H1 (cell line): ENCODE measurements at regions not wholly inside any gene's neighbourhood (a gene's known extent, or its start where the extent isn't known, plus 50 kb on each side); places are given as distances from the start of the nearest gene placed in this dataset.
A peak's percentile ranks its signal among the peaks of the same experiment; 100 is the strongest.

ENCODE experiments used
- CTCF ChIA-PET: fragments of 300-600 bp; sonication (Branson Sonifier 250); formaldehyde crosslinking; loops from one replicate; lab custom pipeline; 2021; ENCODE audit not compliant: partially characterized antibody; lab: Charles Lee
- POLR2A ChIA-PET: fragments of 300-600 bp; sonication (Branson Sonifier 250); formaldehyde crosslinking; loops from one replicate; lab custom pipeline; 2021; ENCODE audit warnings: inconsistent platforms; ENCODE audit not compliant: partially characterized antibody; lab: Charles Lee
- DNase-seq, 2 experiments: peaks; one replicate each; pipeline versions ENCODE4 v3.0.0 to v3.0.0-alpha.2; 2010 to 2022; ENCODE audit warnings: low spot score in 2 of 2, low read depth in 1 of 2, mixed read lengths in 1 of 2
- FAIRE-seq: peaks from 2 replicates; lab custom pipeline; 2011; peaks lifted over from hg19 to GRCh38; lab: Jason Lieb, UNC
- H2AFZ ChIP-seq: 2 replicates; pipeline ENCODE4 v1.8.1; 2012; ENCODE audit warnings: low read length, inconsistent platforms
- H2AK5ac ChIP-seq: 2 replicates; pipeline ENCODE4 v1.6.1; 2013; ENCODE audit warnings: low read depth, low read length
- H2BK120ac ChIP-seq: replicated peaks from 2 replicates; pipeline ENCODE3; 2013; ENCODE audit warnings: low read depth, low read length, inconsistent platforms
- H2BK12ac ChIP-seq: 2 replicates; pipeline ENCODE4 v1.6.1; 2013; ENCODE audit warnings: low read depth, low read length
- H2BK15ac ChIP-seq: 2 replicates; pipeline ENCODE4 v1.6.1; 2013; ENCODE audit warnings: low read length
- H2BK20ac ChIP-seq: 2 replicates; pipeline ENCODE4 v1.6.1; 2013; ENCODE audit warnings: low read length
- H2BK5ac ChIP-seq: 2 replicates; pipeline ENCODE4 v1.6.1; 2013; ENCODE audit warnings: low read depth, low read length
- H3K14ac ChIP-seq: 2 replicates; pipeline ENCODE4 v1.6.1; 2013; ENCODE audit warnings: inconsistent platforms; ENCODE audit not compliant: insufficient read length
- H3K18ac ChIP-seq: 2 replicates; pipeline ENCODE4 v1.6.1; 2013; ENCODE audit warnings: low read length; ENCODE audit errors: extremely low read depth
- H3K23ac ChIP-seq: 2 replicates; pipeline ENCODE4 v1.6.1; 2013; ENCODE audit warnings: inconsistent platforms; ENCODE audit not compliant: insufficient read length
- H3K23me2 ChIP-seq: 2 replicates; pipeline ENCODE4 v1.6.1; 2013; ENCODE audit warnings: low read depth, low read length
- H3K27ac ChIP-seq: 2 replicates; pipeline ENCODE4 v1.6.1; 2011; ENCODE audit warnings: low read depth, low read length, inconsistent platforms
- H3K27me3 ChIP-seq, 4 experiments: replicated peaks in 1 of 4; 1 replicate in 1 of 4; 2 replicates in 3 of 4; pipeline versions ENCODE4 v1.6.1 to v1.8.1; 2011 to 2013; ENCODE audit warnings: low read length in 3 of 4, mild to moderate bottlenecking in 3 of 4, inconsistent platforms in 2 of 4, mixed read lengths in 2 of 4, moderate library complexity in 1 of 4; ENCODE audit not compliant: control insufficient read depth in 3 of 4, insufficient read depth in 3 of 4; ENCODE audit errors: extremely low read depth in 1 of 4
- H3K36me3 ChIP-seq, 4 experiments: 2 replicates each; pipeline versions ENCODE4 v1.6.1 to v1.8.1; 2011 to 2013; ENCODE audit warnings: mild to moderate bottlenecking in 4 of 4, low read length in 3 of 4, moderate library complexity in 2 of 4, control low read depth in 1 of 4, inconsistent platforms in 1 of 4; ENCODE audit not compliant: insufficient read depth in 4 of 4, control insufficient read depth in 2 of 4
- H3K4ac ChIP-seq: replicated peaks from 2 replicates; pipeline ENCODE3; 2013; ENCODE audit warnings: low read length, low read depth, mixed read lengths, inconsistent platforms; ENCODE audit not compliant: insufficient read length
- H3K4me1 ChIP-seq, 4 experiments: replicated peaks in 1 of 4; 1 replicate in 1 of 4; 2 replicates in 3 of 4; pipeline versions ENCODE4 v1.6.1 to v1.8.1; 2011 to 2013; ENCODE audit warnings: low read length in 3 of 4, inconsistent platforms in 2 of 4, mixed read lengths in 1 of 4; ENCODE audit not compliant: insufficient read depth in 4 of 4, control insufficient read depth in 3 of 4
- H3K4me2 ChIP-seq, 2 experiments: 2 replicates each; pipeline versions ENCODE4 v1.6.1 to v1.8.1; 2011 to 2013; ENCODE audit warnings: low read depth in 2 of 2, low read length in 2 of 2, control low read depth in 1 of 2, inconsistent platforms in 1 of 2, mild to moderate bottlenecking in 1 of 2; ENCODE audit not compliant: insufficient read depth in 1 of 2
- H3K4me3 ChIP-seq, 4 experiments: fragments of 200-600, 300-600 bp in 1 of 4; sonication (generic), shearing (Covaris generic), sonication (Bioruptor Twin) in 1 of 4; 2 replicates each; pipeline versions ENCODE4 v1.5.1 to v1.8.1; 2011 to 2016; ENCODE audit warnings: low read length in 4 of 4, low read depth in 3 of 4, control low read depth in 2 of 4, inconsistent platforms in 2 of 4, mild to moderate bottlenecking in 2 of 4, mixed read lengths in 1 of 4, moderate library complexity in 1 of 4; ENCODE audit not compliant: insufficient read depth in 2 of 4; ENCODE audit errors: extremely low read depth in 1 of 4
- H3K56ac ChIP-seq: replicated peaks from 2 replicates; pipeline ENCODE3; 2013; ENCODE audit warnings: low read depth, mild to moderate bottlenecking, mixed read lengths, low read length, inconsistent platforms; ENCODE audit not compliant: insufficient read length
- H3K79me1 ChIP-seq: 2 replicates; pipeline ENCODE4 v1.6.1; 2013; ENCODE audit warnings: low read depth, low read length, control low read depth
- H3K79me2 ChIP-seq, 2 experiments: 2 replicates each; pipeline versions ENCODE4 v1.6.1 to v1.8.1; 2012 to 2013; ENCODE audit warnings: low read length in 2 of 2, mild to moderate bottlenecking in 2 of 2, inconsistent platforms in 1 of 2; ENCODE audit not compliant: insufficient read depth in 2 of 2, control insufficient read depth in 1 of 2
- H3K9ac ChIP-seq, 4 experiments: replicated peaks in 1 of 4; 1 replicate in 1 of 4; 2 replicates in 3 of 4; pipeline versions ENCODE4 v1.6.1 to v1.8.1; 2011 to 2013; ENCODE audit warnings: low read depth in 3 of 4, low read length in 3 of 4, control low read depth in 2 of 4, mild to moderate bottlenecking in 2 of 4, moderate library complexity in 2 of 4, inconsistent platforms in 1 of 4; ENCODE audit errors: extremely low read depth in 1 of 4
- H3K9me3 ChIP-seq, 2 experiments: 2 replicates each; pipeline versions ENCODE4 v1.6.1 to v1.8.1; 2012 to 2013; ENCODE audit warnings: mild to moderate bottlenecking in 2 of 2, moderate library complexity in 2 of 2, control low read depth in 1 of 2, inconsistent platforms in 1 of 2, low read depth in 1 of 2, low read length in 1 of 2, mixed read lengths in 1 of 2; ENCODE audit not compliant: insufficient read depth in 2 of 2
- H4K20me1 ChIP-seq, 2 experiments: replicated peaks in 1 of 2; 2 replicates each; pipeline versions ENCODE3 to v1.8.1; 2011 to 2013; ENCODE audit warnings: inconsistent platforms in 2 of 2, low read length in 2 of 2, mild to moderate bottlenecking in 1 of 2; ENCODE audit not compliant: insufficient read depth in 2 of 2, control insufficient read depth in 1 of 2
- H4K5ac ChIP-seq: 2 replicates; pipeline ENCODE4 v1.6.1; 2013; ENCODE audit warnings: low read length, low read depth, mixed read lengths, inconsistent platforms; ENCODE audit not compliant: insufficient read length
- H4K8ac ChIP-seq: 2 replicates; pipeline ENCODE4 v1.8.0; 2013; ENCODE audit warnings: mild to moderate bottlenecking, moderate library complexity, low read length, inconsistent platforms; ENCODE audit not compliant: insufficient read depth; ENCODE audit errors: extremely low read depth
- H4K91ac ChIP-seq: replicated peaks from 2 replicates; pipeline ENCODE3; 2013; ENCODE audit warnings: low read length, mixed read lengths, inconsistent platforms; ENCODE audit not compliant: insufficient read length
- GABPA ChIP-seq: IDR thresholded peaks from 2 replicates; pipeline ENCODE4 v1.6.1; 2011; ENCODE audit warnings: mild to moderate bottlenecking, low read length, moderate library complexity, borderline replicate concordance; ENCODE audit not compliant: insufficient read depth
- JUND ChIP-seq: IDR thresholded peaks from 2 replicates; pipeline ENCODE4 v1.6.1; 2011; ENCODE audit warnings: mild to moderate bottlenecking, improper control_type of control experiment, low read length
- RNF2 ChIP-seq: fragments of 200-900, 300-1000 bp; sonication (generic); IDR thresholded peaks from 2 replicates; pipeline ENCODE4 v1.7.1; 2016; ENCODE audit warnings: borderline replicate concordance, low read depth, mild to moderate bottlenecking, antibody characterized with exemption, low read length; ENCODE audit not compliant: poor library complexity, severe bottlenecking; ENCODE audit errors: missing control alignments
- WGBS, 2 experiments: shearing (Covaris generic) in 1 of 2; methylation state at CpG; one replicate each; pipeline versions ENCODE4 v1.1.6 to v1.1.7; 2013 to 2015; ENCODE audit warnings: low lambda C conversion rate in 2 of 2, mixed read lengths in 2 of 2, inconsistent platforms in 1 of 2, low coverage in 1 of 2, missing lambda C conversion rate in 1 of 2; ENCODE audit not compliant: insufficient replicate concordance in 2 of 2, insufficient coverage in 1 of 2, insufficient read length in 1 of 2; ENCODE audit errors: extremely low coverage in 1 of 2, missing lambda C conversion rate in 1 of 2; 5-methylcytosine and 5-hydroxymethylcytosine counted together

DNA sequence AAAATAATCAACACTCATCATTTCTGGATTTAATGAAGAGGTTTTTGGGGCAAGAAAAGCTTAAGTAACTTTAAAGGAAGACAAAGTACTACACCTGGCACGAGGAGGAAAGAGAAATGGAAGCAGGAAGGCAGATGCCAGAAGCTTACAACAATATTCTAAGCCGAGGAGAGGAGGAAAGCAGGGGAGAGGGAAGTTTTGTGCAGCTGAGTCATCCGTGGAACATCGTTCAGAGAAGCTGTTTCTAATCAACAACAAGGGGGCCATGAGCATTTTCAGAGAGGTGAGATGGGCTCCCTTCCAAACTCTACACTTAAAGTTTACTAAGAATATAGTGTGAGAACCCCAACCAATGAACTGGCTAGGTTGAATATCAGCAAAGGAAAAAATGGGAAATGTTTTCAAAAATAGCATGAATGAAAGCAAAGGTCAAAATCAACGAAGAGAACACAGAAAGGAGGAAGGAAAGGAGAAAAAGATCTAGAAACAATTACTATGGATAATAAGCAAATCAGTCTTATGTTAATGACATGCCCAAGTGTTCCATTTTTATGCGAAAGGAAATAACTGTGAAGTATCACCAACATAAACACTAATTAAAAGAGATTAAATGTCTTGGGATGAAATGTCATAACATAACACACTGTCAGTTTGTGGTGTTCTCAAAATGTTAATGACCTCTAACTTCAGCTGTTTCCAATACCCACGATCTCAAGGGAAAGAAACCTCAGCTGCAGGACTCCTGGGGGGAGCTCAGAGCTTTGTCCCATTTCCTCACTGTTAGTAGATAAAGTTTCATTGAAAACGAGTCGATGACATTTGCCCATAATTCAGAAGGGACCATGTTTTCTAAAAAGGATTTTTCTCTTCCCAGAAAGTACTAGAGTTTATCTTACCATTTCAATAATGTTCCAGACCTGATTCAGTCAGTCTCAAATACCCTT lies 203.4 kb upstream of the STXBP5 start:
- Histone ChIP-seq H3K27me3 (no peaks in the 10 kb centered on the region), H2BK15ac (no peak overlapping the region), H2BK120ac (no peak overlapping the region), H2AK5ac (no peak overlapping the region), H2BK20ac (no peak overlapping the region), H4K20me1 (no peaks in the 10 kb centered on the region), H3K4me3 (no peak overlapping the region), H4K5ac (no peak overlapping the region), H2BK12ac (no peak overlapping the region), H4K8ac (no peak overlapping the region), H3K4me1 (peaks cover 0 to 3% (median 0%) of the 10 kb centered on the region in 4 experiments; a peak in 1 of 7 replicates), H3K9ac (no peak overlapping the region), H3K56ac (no peak overlapping the region), H3K9me3 (no peaks in the 10 kb centered on the region), H3K79me1 (no peaks in the 10 kb centered on the region), H3K23ac (no peak overlapping the region), H2BK5ac (no peak overlapping the region), H3K14ac (no peak overlapping the region), H3K18ac (no peak overlapping the region), H3K4me2 (no peak overlapping the region), H3K27ac (no peak overlapping the region; the same call in 1 of the 2 replicates), H3K4ac (no peak overlapping the region), H2AFZ (0 out of 2 replicates have a peak overlapping the region, but pooled peaks have one; percentile 60), H4K91ac (no peak overlapping the region), H3K36me3 (no peaks in the 10 kb centered on the region), H3K23me2 (no peaks in the 10 kb centered on the region), H3K79me2 (no peaks in the 10 kb centered on the region)
- TF ChIP-seq JUND: no peak
- TF ChIP-seq RNF2: no peak
- TF ChIP-seq GABPA: no peak
- FAIRE-seq: no peak
- no peak for DNase-seq
- ChIA-PET POLR2A (interaction anchor here (0.6 kb wide), 1 partner anchor 86 kb away, joined by 3 read pairs; no protein-coding TSS in a partner anchor), CTCF (interaction anchor here (1.3 kb wide), 1 partner anchor 130 kb away, joined by 4 read pairs; no protein-coding TSS in a partner anchor)
- 73% methylated on average over 9 of the region's 9 CpGs; no CpG with 5 or more reads in 1 of the 2 experiments for WGBS, 2 experiments
